Chondrocyte (in vitro differentiated cells): ENCODE measurements at regions not wholly inside any gene's neighbourhood (a gene's known extent, or its start where the extent isn't known, plus 50 kb on each side); places are given as distances from the start of the nearest gene placed in this dataset.

Source experiments
- DNase-seq: peaks from one replicate; pipeline ENCODE4 v3.0.0; 2021; ENCODE audit warnings: mixed read lengths, low spot score
- H3K27ac Mint-ChIP-seq: one replicate; pipeline ENCODE4 v1.8.0; 2021; ENCODE audit warnings: mild to moderate bottlenecking, moderate library complexity, mixed read lengths; ENCODE audit not compliant: unreplicated experiment
- H3K27me3 Mint-ChIP-seq: 2 replicates; pipeline ENCODE4 v1.8.0; 2021; ENCODE audit warnings: low read depth, mixed read lengths
- H3K36me3 Mint-ChIP-seq: 2 replicates; pipeline ENCODE4 v1.8.0; 2021; ENCODE audit warnings: low read depth, mixed read lengths
- H3K4me1 Mint-ChIP-seq: 2 replicates; pipeline ENCODE4 v1.8.0; 2021; ENCODE audit warnings: low read depth, mild to moderate bottlenecking, mixed read lengths
- H3K4me3 Mint-ChIP-seq: one replicate; pipeline ENCODE4 v1.8.0; 2021; ENCODE audit warnings: mild to moderate bottlenecking, moderate library complexity, mixed read lengths; ENCODE audit not compliant: unreplicated experiment
- H3K9me3 Mint-ChIP-seq: 2 replicates; pipeline ENCODE4 v1.8.0; 2021; ENCODE audit warnings: low read depth, mixed read lengths
- TF ChIP-seq, protein P1 (sequence below): fragments of 200-600 bp; sonication (generic); IDR thresholded peaks from 2 replicates; pipeline ENCODE4 v1.5.0; 2021; ENCODE audit warnings: antibody characterized with exemption, mild to moderate bottlenecking, moderate library complexity

GRCh38 chr4:38582445-38582844, 81.6 kb upstream of the KLF3 start:
- Mint-ChIP-seq H3K4me1 (peaks cover 4% of the 10 kb centered on the region), H3K9me3 (peaks cover 5% of the 10 kb centered on the region), H3K36me3 (no peaks in the 10 kb centered on the region), H3K27ac (no peak overlapping the region), H3K4me3 (no peak overlapping the region), H3K27me3 (peaks cover 9% of the 10 kb centered on the region)
- TF ChIP-seq, protein P1, sequence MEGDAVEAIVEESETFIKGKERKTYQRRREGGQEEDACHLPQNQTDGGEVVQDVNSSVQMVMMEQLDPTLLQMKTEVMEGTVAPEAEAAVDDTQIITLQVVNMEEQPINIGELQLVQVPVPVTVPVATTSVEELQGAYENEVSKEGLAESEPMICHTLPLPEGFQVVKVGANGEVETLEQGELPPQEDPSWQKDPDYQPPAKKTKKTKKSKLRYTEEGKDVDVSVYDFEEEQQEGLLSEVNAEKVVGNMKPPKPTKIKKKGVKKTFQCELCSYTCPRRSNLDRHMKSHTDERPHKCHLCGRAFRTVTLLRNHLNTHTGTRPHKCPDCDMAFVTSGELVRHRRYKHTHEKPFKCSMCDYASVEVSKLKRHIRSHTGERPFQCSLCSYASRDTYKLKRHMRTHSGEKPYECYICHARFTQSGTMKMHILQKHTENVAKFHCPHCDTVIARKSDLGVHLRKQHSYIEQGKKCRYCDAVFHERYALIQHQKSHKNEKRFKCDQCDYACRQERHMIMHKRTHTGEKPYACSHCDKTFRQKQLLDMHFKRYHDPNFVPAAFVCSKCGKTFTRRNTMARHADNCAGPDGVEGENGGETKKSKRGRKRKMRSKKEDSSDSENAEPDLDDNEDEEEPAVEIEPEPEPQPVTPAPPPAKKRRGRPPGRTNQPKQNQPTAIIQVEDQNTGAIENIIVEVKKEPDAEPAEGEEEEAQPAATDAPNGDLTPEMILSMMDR: no peak
- DNase-seq: no peak

- no peak overlapping the region for H3K27ac Mint-ChIP-seq
Observed at GRCh38 chr4:38582889-38583470, 81.0 kb upstream of the KLF3 start.

GRCh38 chr4:38585871-38586270, 78.1 kb upstream of the KLF3 start:
- TF ChIP-seq, protein P1: no peak
- Mint-ChIP-seq H3K9me3 (peaks cover 8% of the 10 kb centered on the region), H3K27ac (no peak overlapping the region), H3K4me1 (peaks cover 4% of the 10 kb centered on the region), H3K4me3 (no peak overlapping the region), H3K36me3 (no peaks in the 10 kb centered on the region), H3K27me3 (peaks cover 9% of the 10 kb centered on the region)
- DNase-seq: no peak

More at GRCh38 chr4:38582889-38583470, 81.0 kb upstream of the KLF3 start:
- peaks cover 4% of the 10 kb centered on the region for H3K4me1 Mint-ChIP-seq
- H3K4me3 Mint-ChIP-seq: no peak overlapping the region
- peaks cover 5% of the 10 kb centered on the region for H3K9me3 Mint-ChIP-seq
- H3K36me3 Mint-ChIP-seq: no peaks in the 10 kb centered on the region
- TF ChIP-seq, protein P1: no peak
- H3K27me3 Mint-ChIP-seq: peaks cover 9% of the 10 kb centered on the region
- DNase-seq: no peak

GRCh38 chr4:38587106-38587505, 76.9 kb upstream of the KLF3 start:
- no peaks in the 10 kb centered on the region for H3K36me3 Mint-ChIP-seq

DNA sequence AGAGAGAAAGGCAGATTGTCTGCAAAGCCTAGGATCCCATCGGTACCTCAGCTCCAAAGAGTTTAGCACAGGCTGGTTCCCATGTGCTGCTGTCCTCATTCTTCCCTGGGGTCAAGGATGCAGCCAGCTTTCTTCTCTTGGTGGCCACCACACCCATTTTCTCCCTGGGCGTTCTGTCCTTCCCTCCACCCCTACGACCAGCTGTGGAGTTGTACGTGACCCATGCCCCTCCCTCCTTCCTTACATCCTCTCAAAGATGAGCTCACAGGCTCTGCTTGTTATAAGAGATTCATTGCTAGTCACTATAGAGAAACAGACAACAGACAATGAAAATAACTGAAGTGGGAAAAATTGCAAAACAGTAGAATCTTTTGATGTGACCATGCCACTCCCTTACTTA, 74.0 kb upstream of the KLF3 start:
- TF ChIP-seq, protein P1: no peak

More at GRCh38 chr4:38587106-38587505, 76.9 kb upstream of the KLF3 start:
- H3K9me3 Mint-ChIP-seq: peaks cover 11% of the 10 kb centered on the region
- H3K27me3 Mint-ChIP-seq: peaks cover 9% of the 10 kb centered on the region
- TF ChIP-seq, protein P1: no peak
- H3K4me1 Mint-ChIP-seq: peaks cover 12% of the 10 kb centered on the region
- no peak for DNase-seq
- no peak overlapping the region for H3K4me3 Mint-ChIP-seq
- no peak overlapping the region for H3K27ac Mint-ChIP-seq

More for the DNA sequence above, 74.0 kb upstream of the KLF3 start:
- no peak for DNase-seq
- Mint-ChIP-seq H3K9me3 (peaks cover 6% of the 10 kb centered on the region), H3K4me1 (peaks cover 11% of the 10 kb centered on the region), H3K27me3 (peaks cover 9% of the 10 kb centered on the region), H3K4me3 (no peak overlapping the region), H3K27ac (no peak overlapping the region), H3K36me3 (no peaks in the 10 kb centered on the region)
